LNCAP (cell line): ENCODE measurements at regions not wholly inside any gene's neighbourhood (a gene's known extent, or its start where the extent isn't known, plus 50 kb on each side); places are given as distances from the start of the nearest gene placed in this dataset.

Experiments used
- CTCF ChIP-seq: fragments of 450-650 bp; IDR thresholded peaks from 2 replicates; pipeline ENCODE4 v1.5.1; 2017; ENCODE audit warnings: mild to moderate bottlenecking

GRCh38 chr3:34319881-34320280 lies 521.5 kb downstream of the PDCD6IP start:
- TF ChIP-seq CTCF = no peak

- TF ChIP-seq CTCF = no peak
Observed at GRCh38 chr3:34323517-34323916, 525.1 kb downstream of the PDCD6IP start.

- TF ChIP-seq CTCF = no peak
Observed at GRCh38 chr3:34346656-34347055, 548.2 kb downstream of the PDCD6IP start.

GRCh38 chr3:34351882-34352777 lies 553.7 kb downstream of the PDCD6IP start:
- TF ChIP-seq CTCF = no peak

- no peak for TF ChIP-seq CTCF
Observed at GRCh38 chr3:34352778-34353331, 554.4 kb downstream of the PDCD6IP start.

GRCh38 chr3:34357461-34357860 lies 559.0 kb downstream of the PDCD6IP start:
- no peak for TF ChIP-seq CTCF

- TF ChIP-seq CTCF = no peak
Observed at GRCh38 chr3:34359064-34359463, 560.6 kb downstream of the PDCD6IP start.
